ENCODE measurements at regions not wholly inside any gene's neighbourhood (a gene's known extent, or its start where the extent isn't known, plus 50 kb on each side); places are given as distances from the start of the nearest gene placed in this dataset.

- TF ChIP-seq EZH2 (IDR thresholded peaks at IDR 0.05; ENCODE audit: low read depth, low read length, severe bottlenecking) (no peak), RBBP5 (IDR thresholded peaks at IDR 0.05; ENCODE audit: borderline replicate concordance, low read depth, low read length) (no peak), KDM5A (IDR thresholded peaks at IDR 0.05; ENCODE audit: low read length) (no peak), BACH1 (IDR thresholded peaks at IDR 0.05; ENCODE audit: low read length) (no peak), TAF7 (optimal IDR thresholded peaks at IDR 0.05; ENCODE audit: borderline replicate concordance, low read depth, low read length) (no peak)
- TF ChIP-seq, protein P1, sequence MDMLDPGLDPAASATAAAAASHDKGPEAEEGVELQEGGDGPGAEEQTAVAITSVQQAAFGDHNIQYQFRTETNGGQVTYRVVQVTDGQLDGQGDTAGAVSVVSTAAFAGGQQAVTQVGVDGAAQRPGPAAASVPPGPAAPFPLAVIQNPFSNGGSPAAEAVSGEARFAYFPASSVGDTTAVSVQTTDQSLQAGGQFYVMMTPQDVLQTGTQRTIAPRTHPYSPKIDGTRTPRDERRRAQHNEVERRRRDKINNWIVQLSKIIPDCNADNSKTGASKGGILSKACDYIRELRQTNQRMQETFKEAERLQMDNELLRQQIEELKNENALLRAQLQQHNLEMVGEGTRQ (IDR thresholded peaks at IDR 0.05; ENCODE audit: low read length), result no peak
- TF ChIP-seq, protein P2, sequence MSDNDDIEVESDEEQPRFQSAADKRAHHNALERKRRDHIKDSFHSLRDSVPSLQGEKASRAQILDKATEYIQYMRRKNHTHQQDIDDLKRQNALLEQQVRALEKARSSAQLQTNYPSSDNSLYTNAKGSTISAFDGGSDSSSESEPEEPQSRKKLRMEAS (IDR thresholded peaks at IDR 0.05), result no peak
Observed at GRCh38 chr4:59248313-59248712, 1951.8 kb upstream of the ADGRL3 start (continued).
